HT1080 (cell line): ENCODE measurements at regions not wholly inside any gene's neighbourhood (a gene's known extent, or its start where the extent isn't known, plus 50 kb on each side); places are given as distances from the start of the nearest gene placed in this dataset.

Experiments
- DNase-seq: peaks from one replicate; pipeline ENCODE4 v3.0.0-alpha.2; 2015; ENCODE audit warnings: low read depth

DNA sequence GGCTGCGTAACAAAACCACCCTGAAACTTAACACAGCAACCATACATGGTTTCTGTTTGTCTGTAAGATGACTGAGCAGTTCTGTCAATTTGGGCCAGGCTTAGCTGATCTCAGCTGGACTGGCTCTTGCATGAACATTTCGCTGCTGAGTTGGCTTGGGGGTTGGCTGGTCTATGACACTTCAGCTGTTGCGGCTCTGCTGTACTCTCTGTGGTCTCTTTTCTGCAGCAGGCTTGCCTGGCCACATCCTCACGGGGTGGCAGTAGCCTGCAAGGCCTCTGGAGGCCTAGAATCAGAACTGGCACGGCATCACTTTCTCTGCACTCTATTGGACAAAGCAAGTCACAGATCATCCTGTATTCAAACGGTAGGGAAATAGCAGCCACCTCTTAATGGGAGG lies 216.2 kb downstream of the BCL11B start:
- no peak for DNase-seq

- DNase-seq = no peak
These were observed 214.4 kb downstream of the BCL11B start for GRCh38 chr14:99057576-99058083.

GRCh38 chr14:99058542-99058941 lies 213.5 kb downstream of the BCL11B start:
- no peak for DNase-seq

DNA sequence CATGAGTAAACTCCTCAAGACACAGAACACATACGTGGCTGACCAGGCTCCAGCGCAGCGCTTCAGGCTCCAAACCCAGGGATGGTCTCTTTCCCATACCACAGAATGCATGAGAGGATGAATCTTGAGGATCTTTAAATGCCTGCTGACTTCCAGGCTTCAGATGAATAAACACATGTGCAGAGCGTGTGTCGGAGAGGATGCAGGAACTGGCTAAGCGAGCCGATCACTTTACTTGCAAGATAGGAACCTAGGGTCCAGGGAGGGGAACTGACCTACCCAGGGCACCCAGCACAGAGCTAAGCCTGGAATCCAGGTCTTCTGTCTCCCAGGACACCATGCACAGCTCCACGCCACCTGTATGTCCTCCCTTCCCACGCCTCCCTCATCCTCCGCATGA lies 209.8 kb downstream of the BCL11B start:
- no peak for DNase-seq

GRCh38 chr14:99062772-99063418 lies 209.1 kb downstream of the BCL11B start:
- DNase-seq = no peak

DNA sequence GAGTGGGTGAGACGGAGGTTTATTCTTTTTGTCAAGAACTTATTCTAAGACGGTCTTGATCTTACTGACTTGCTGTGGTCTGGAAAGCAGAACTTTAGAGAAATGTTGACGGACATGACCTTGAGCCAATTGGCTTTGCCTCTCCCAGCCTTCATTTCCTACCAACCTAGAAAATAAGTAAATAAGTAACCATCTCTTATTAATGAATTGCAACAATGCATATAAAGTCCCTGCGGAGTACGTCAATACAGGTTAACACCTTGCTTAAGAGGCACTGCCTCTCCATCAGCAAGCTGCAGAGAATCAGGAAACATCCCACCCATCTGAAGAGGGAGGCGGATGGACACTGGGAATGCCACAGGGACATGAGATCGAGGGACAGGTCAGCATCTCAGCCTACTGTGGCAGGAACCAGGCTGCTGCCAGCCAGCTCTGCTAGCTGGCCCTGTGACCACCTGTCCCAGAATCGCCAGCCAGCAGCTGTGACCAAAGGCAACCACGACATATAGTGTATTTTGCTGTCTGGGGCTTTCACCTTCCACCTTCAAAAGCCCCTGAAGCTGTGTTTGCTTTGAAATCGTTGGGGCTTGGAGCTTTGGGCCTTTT lies 208.3 kb downstream of the BCL11B start:
- no peak for DNase-seq

GRCh38 chr14:99064262-99064954 lies 207.6 kb downstream of the BCL11B start:
- DNase-seq = no peak

DNA sequence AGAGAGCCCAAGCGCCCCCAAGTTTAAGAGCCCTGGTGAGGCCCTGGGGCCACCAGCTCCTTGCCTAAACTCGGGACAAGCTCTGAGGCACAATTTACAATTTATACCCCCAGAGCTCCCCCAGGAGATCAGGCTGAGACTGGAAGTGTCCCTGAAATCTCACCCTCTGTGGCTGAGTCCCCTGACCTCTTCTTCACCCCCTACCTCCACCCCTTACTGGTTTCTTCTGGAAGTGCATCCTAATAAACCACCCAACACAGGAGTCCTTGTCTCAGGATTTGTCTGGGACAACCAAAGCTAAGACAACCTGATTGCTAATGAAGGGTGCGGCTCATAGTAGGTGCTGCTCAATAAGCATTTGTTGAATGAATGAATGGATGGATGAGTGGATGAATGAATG lies 206.4 kb downstream of the BCL11B start:
- DNase-seq = no peak

DNA sequence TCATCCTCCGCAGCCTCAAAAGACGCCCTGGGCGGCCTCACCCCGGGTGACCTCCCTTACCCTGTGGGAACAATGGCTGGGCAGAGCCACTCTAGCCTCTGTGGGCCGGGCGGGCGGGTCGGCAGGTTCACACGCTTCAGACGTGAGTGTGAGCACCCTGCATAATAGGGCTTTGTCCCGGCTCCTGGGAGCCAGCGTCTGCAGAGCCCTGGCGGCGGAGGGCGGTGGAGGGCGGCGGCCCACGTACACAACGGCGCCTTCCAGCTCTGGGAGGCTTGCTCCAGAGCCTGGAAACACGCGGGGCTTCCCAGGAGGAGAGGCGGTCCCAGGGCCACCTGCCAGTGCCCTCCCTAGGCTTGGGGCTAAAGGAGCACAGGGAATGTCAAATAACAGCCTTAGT lies 205.6 kb downstream of the BCL11B start:
- no peak for DNase-seq

DNA sequence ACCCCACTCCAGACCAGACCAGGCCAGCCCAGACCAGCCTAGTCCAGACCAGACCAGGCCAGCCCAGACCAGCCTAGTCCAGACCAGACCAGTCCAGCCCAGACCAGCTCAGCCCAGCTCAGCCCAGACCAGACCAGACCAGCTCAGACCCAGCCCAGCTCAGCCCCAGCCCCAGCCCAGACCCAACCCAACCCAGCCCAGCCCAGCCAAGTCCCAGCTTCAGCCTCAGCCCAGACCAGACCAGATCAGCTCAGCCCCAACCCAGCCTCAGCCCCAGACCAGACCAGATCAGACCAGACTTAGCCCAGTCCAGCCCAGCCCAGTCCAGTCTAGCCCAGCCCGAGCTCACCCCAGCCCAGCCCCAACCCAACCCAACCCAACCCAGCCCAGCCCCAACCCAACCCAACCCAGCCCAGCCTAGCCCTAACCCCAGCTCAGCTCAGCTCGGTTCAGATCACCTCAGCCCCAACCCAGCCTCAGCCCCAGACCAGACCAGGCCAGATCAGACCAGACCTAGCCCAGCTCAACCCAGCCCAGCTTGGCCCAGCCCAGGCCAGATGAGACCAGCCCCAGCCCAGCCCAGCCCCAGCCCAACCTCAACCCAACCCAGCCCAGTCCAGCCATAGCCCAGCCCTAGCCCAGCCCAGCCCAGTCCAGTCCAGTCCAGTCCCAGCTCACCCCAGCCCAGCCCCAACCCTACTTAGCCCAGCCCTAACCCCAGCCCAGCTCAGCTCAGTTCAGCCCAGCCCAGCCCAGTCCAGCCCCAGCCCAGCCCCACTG lies 204.7 kb downstream of the BCL11B start:
- DNase-seq = no peak

DNA sequence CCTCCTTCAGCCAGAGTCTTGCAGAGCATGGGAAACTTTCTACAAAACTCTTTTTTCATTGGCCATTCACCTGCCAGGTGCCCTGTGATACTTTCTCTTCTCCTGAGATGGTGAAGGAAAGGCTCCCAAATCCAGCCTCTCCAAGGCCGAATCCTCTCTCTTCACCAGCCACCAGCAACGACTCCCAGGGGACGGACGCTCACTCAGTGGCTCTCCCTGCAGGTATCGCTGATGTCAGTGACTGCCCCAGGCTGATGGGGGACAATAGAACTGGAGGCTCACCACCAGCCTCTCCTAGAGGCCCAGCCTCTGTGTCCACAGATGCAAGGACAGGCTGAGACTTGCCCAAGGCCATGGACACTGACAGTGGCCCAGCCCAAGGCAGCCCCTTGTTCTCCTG lies 204.1 kb downstream of the BCL11B start:
- DNase-seq = no peak

DNA sequence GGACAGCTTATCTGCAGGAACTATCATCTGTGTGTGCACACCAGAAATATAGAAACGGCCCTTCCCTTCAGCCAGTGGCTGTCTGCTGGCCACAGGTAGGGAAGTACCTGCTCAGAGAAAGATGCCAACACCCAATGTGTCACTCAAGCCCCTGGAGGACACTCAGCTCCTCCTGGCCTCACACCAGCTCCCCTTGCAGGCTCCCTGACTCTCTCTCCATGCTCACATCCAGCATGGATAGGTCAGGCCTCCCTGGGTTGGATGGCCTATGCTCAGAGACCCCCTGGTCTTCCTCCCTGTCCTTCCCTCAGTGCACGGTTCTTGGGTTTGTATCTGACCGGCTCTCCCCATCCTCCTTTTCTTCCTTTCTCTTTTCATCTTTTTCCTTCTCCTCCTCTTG lies 202.1 kb downstream of the BCL11B start:
- no peak for DNase-seq

GRCh38 chr14:99072433-99072832 lies 199.6 kb downstream of the BCL11B start:
- no peak for DNase-seq

- DNase-seq = no peak
These were observed 199.0 kb downstream of the BCL11B start for GRCh38 chr14:99072956-99073355.

- no peak for DNase-seq
These were observed 198.6 kb downstream of the BCL11B start for GRCh38 chr14:99073431-99073830.

- DNase-seq = no peak
These were observed 196.9 kb downstream of the BCL11B start for GRCh38 chr14:99075061-99075460.

- DNase-seq = no peak
These were observed 196.1 kb downstream of the BCL11B start for GRCh38 chr14:99075771-99076375.

DNA sequence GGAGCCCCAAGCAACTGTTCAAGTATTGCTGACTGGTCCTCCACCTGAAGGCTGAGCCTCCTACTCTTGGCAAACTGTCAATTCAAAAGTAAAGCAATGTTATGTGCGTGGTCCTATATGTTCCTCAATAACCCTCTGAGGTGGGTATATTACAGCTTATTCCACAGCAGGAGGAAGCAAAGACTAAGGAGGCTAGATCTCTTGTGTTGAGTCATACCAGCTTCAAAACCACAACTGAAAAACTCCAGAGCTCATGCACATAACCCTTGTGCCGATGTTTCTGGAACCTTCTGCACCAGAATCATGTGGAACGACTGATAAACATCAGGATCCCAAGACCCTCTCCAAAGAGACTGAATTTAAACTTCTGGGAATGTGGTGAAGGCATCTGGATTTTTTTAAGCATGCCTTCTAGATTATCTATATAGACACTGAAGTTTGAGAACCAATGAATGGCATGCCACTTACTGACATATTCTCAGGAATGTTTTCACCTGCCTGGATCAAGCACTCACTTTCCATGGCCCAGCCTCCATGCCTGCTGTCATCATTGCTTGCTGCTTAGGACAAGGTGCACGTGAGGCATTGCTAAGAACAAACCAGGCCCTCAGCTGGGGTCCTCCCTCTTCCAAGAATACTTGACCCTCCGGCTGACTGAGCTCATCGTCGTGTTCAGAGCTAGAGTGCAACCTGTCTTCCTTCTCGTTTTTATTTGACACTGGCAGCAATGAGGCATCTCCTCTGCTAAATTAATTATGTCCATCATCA lies 194.7 kb downstream of the BCL11B start:
- peak; percentile 18 for DNase-seq

- DNase-seq = no peak
These were observed 194.2 kb downstream of the BCL11B start for GRCh38 chr14:99077844-99078236.

GRCh38 chr14:99078426-99078825 lies 193.6 kb downstream of the BCL11B start:
- no peak for DNase-seq
